Right ventricle myocardium superior (tissue), 1 donor: ENCODE measurements at regions not wholly inside any gene's neighbourhood (a gene's known extent, or its start where the extent isn't known, plus 50 kb on each side); places are given as distances from the start of the nearest gene placed in this dataset.

Source experiments
- ATAC-seq: fragments of 200-7000 bp; cut with Tn5 transposase; one replicate; pipeline ENCODE4 v1.9.1; 2020; ENCODE audit warnings: mild to moderate bottlenecking; ENCODE audit not compliant: poor library complexity
- DNase-seq: peaks from one replicate; pipeline ENCODE4 v3.0.0-alpha.2; 2020
- intact Hi-C: fragments of 100-400 bp; cut with DNase I; formaldehyde crosslinking; loops from one replicate; pipeline ENCODE4 v1.11.2; 2022
- donor health status: DM: no; HTN: yes; CAD: no; lungs with severe emphysema.

DNA sequence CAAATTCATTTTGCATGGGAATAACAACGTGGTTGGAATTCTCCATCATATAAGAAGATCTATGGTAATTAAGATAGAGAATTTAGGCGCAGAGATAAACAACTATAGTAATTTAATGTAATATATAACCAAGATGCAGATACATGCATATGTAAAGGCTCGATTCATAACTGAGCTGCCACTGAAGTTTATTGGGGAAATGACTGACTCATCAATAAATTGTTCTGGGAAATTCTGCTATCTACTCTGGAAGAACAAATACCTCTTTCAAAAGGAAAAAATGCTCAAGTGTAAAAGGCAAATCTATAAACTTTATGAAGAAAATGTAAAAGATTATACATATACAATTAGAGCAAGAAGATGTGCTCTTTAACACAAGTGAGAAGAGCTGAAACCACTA is 596.4 kb downstream of the MMUT start:
- ATAC-seq (no peak), DNase-seq (no peak)
- intact Hi-C loops = no loop called here

DNA sequence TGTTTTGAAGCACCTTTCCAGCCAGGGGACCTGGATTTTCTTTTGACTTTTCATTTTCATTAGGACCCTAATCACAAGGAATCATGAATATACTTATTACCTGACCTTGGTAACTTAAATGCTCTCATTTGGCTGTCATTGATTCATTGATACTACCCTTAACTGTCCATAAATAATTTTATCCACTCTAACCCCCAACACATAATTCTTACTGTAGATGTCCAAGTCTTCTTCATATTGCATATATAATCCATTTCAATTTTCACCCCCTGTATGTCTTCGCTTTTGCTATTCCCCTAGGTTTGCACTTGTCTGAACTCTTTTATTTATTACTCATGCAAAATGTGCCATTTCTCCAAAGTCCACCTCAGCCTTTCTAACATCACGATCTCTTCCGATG is 602.9 kb downstream of the MMUT start:
- no peak for ATAC-seq
- DNase-seq = no peak
- intact Hi-C loops = no loop called here

DNA sequence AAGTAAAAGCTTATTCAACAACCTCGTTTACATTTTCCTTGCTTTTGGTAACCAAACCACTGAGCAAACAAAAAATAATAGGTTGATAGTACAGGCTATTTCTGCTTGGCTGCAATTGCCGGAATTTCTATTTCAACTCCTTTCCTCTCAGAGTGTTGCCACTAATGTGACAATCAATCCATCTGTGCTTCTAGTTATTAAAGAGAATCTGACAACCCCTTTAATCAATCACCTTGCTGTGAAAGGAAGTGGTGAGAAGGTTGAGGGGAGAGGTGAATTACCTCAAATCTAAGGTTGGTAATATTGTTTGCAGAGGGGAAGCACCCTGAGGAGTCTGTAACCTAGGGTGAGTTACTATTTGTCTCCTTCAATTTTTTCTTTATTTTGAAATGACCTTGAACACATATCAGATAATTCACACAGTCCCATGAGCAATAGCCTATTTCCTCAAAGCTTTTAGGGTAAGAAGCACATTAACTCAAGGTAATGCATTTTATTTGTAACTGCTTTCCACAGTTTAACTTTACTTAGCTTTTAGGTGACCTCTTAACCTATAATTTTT is 603.4 kb downstream of the MMUT start:
- ATAC-seq = no peak
- intact Hi-C loops = no loop called here
- no peak for DNase-seq

DNA sequence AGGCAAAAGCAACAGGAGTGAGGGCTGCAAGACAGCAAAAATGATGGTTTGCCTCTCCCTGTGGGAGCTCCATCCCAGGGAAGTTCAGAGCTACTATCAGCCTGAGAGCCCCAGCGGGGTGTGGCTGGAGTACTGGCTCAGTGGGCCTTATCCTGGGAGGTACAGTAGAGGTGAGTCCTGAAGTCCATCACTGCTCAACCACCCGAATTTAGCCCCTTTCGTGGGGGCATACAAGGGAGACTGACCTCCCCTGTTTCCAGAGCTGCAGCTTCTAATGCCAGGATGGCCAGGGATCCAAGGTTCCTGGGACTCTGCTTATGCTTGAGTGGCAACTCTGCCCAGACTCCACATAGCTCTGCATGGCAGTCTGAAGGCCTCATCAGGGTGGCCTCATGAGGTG is 617.8 kb downstream of the MMUT start:
- intact Hi-C loops = no loop called here
- ATAC-seq (no peak), DNase-seq (no peak)

DNA sequence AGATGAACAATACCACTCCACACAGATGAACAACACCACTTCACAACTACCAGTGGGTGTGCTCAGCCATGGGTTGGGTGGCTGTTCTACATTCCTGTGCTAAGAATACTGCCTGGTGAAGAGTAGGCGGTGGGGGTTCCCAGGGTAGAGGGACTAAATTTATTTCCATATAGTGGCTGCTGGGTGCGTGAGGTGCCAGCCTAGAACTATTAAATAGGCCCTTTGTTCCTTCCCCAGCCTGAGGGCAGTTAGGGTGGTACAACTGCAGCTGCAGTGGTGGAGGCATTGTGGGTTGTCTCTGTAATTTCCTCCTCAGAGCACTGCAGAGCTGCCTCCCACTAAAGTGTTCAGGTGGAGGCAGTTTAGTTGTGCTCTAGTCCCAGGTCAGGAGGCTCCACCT is 618.4 kb downstream of the MMUT start:
- DNase-seq (no peak), ATAC-seq (no peak)
- intact Hi-C loops = no loop called here

DNA sequence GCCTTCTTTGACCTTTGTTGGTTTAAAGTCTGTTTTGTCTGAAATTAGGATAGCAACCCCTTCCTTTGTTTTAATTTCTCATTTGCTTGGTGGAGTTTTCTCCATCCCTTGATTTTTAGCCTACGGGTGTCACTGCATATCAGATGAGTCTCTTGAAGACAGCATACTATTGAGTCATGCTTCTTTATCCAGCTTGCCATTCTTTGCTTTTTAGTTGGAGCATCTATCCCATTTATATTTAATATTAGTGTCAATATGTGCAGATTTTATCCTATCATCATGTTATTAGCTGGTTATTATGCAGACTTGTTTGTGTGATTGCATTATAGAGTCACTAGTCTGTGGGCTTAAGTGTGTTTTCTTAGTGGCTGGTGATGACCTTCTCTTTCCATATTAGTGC is 622.2 kb downstream of the MMUT start:
- intact Hi-C loops = no loop called here
- DNase-seq (no peak), ATAC-seq (no peak)

DNA sequence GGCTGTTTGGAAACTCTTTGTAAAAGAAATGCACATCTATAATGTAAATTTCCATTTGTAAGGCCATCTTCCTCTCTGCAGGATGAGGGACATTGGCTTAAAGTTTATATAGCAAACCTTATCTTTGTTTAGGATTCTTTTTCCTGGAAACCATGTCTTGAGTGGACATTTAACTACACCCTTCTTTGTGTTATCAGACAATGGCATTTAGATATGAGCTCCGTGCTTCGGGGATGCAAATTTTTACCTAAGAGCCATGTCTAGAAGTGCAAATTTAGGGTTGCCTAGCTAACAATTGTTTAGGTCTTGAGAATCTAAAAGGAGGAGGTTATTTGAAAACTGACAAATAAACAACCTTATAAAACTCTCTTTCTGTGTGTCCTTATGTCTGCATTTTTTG is 623.8 kb downstream of the MMUT start:
- DNase-seq (no peak), ATAC-seq (no peak)
- intact Hi-C loops = no loop called here

DNA sequence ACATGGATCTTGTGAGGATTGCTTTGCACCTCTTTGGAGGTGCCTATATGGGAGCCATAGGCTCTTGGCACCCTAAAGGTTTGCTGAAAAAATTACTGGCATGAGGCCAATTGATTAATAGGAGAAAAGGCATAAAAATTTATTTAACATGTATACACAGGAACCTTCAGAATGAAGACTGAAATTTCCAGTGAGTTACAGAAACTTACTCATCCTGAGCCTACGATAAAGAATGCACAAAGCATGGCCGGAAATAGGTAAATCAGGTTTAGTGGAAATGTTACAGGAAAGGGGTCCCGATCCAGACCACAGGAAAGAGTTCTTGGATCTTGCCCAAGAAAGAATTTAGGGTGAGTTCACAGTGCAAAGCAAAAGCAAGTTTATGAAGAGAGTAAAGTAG is 625.3 kb downstream of the MMUT start:
- ATAC-seq = no peak
- intact Hi-C loops = no loop called here

DNA sequence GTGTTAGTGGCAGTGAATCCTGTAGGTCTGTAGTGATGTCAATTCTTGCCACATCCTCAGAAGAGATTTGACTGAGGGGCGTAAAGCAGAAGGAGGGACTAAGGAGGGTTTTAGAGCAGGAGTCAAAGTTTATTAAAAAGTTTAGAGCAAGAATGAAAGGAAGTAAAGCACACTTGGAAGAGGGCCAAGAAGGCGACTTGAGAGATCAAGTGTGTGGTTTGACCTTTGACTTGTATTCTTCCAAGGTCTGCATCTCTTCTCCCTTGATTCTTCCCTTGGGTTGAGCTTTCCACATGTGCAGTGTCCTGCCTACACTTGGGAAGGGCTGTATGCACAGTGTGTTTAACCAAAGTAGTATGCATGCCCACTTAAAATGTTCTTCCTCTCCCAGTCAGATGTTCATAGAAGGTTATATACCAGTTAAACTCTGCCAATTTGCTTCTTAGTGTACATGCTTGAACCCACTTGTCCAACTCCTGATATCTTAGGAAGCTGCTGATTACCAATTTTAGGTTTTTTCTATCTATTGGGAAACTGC is 627.6 kb downstream of the MMUT start:
- intact Hi-C loops = no loop called here
- DNase-seq = no peak
- ATAC-seq = no peak

More for the DNA sequence above, 625.3 kb downstream of the MMUT start:
- no peak for DNase-seq

DNA sequence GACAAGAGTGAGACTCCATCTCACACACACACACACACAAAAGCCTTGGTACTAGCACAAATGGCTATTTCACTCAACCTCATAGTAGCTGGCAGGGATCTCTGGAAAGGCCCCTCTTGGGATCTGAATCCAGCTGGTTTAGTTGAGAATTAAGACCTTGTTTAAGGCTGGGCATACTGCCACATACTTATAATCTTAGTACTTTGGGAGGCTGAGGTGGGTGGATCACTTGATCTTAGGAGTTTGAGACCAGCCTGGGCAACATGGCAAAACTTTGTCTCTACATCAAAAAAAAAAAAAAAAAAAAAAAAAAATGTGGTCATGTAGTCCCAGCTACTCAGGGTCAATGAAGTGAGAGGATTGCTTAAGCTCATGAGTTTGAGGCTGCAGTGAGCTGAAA is 628.3 kb downstream of the MMUT start:
- ATAC-seq (no peak), DNase-seq (no peak)
- intact Hi-C loops = no loop called here

DNA sequence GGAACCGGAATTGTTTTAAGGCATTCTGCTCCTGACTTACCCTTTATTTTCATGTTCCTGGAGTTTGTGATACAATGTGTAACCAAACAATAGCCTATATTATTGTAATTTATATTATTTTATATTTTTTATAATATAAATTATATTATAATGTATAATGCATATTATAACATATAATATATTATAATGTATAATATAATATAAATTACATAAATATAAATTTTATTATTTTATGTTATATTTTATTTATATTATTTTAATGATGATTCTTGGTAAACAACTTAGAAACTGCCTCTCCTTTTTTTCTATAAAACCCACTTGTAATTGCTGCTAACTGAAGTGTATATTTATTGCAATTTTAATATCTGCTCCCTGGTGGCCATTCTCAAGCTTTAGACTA is 629.1 kb downstream of the MMUT start:
- no peak for ATAC-seq
- DNase-seq = no peak
- intact Hi-C loops = no loop called here

DNA sequence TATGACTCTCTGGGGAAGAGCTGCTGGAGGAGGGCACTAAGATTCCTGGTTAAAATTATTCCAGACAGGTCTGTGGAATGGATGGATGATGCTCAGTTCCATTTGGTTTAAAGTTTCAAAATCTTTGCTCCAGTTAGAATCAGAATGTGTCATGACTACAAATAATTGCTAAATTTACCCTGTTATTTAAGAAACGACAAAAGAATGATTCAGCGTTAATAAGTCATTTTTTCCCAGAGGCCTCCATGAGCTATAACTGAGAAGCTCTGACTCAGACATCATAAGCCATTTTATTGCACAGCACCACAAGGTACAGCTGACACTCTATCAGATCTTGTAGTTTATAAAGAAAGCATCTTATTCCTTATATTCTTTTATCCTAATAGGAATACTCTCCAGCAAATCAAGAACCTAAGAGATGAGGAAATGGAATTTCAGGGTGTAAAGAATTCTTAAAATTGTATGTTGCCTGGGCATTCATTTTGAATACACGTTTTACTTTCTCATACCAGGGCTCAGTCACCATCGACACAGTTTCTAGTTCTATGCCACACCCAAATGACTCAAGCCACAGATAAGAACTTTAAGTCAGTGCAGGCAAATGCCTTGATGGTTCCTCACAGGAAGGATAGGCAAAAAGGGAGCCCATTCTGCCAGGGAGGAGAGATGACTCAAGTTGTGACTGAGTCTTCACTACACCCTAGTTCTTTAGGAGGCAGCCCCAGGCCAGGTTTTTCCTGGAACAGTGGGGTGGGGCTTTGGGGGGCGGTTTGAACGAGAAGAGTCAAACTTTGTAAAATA is 636.0 kb downstream of the MMUT start:
- intact Hi-C loops = no loop called here
- ATAC-seq = peak; percentile 22
- DNase-seq = no peak

DNA sequence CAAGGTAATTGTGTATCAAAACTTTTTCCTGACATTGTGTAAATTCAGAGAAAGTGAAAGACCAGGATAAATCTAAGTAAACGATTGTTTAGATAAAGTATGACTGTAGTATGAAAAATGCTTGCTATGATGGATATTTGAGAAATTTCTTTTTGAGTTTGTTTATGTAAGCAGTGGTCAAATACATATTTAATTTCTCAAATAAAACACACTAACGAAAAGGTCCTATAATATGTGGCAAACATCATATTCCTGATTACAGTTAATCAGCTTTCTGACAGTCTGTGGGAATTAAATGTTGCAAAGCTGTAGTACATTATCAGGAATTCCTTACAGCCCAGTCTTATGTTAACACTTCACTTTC is 636.9 kb downstream of the MMUT start:
- intact Hi-C loops = no loop called here
- ATAC-seq (no peak), DNase-seq (no peak)

DNA sequence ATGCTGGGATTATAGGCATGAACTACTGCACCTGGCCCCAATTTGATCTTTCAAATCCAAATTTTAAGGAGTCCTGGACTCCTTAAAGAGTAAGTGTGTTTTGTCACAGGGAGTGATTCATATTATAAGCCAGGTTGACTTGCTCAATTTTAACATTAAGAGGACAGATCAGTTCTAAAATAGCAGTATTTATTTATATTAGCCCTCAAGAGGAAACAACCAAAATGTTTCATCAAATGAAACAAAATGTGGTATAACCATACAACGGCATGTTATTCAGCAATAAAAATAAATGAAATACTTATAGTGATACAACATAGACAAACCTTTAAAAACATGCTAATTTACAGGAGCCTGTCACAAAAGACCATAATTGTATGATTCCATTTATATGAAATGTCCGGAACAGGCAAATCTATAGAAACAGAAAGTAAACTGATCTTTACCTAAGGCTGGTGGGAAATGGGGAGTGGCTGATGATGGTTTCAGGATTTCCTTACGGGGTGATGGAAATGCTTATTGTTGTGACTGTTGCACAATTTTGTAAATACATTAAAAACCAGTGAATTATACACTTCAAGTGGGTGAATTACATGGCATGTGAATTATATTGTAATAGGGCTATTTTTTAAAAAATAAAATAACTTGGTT is 637.4 kb downstream of the MMUT start:
- intact Hi-C loops = no loop called here
- no peak for ATAC-seq
- no peak for DNase-seq

DNA sequence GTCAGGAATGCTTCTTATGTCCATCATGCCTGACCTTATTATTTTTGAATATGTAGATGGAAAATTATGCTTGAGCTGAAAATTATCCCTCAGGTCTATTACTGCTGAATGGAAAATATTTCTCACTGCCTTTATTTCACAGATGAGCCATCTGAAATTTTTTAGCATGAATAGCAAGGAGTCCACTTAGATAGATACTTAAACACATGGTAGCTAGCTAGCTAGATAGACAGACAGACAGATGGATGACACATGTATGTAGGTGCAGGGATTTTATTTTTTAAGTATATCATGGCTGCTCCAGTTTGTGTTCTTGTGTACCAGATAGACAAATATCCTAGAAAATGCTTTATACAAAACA is 645.0 kb downstream of the MMUT start:
- intact Hi-C loops = no loop called here
- no peak for DNase-seq
- no peak for ATAC-seq

DNA sequence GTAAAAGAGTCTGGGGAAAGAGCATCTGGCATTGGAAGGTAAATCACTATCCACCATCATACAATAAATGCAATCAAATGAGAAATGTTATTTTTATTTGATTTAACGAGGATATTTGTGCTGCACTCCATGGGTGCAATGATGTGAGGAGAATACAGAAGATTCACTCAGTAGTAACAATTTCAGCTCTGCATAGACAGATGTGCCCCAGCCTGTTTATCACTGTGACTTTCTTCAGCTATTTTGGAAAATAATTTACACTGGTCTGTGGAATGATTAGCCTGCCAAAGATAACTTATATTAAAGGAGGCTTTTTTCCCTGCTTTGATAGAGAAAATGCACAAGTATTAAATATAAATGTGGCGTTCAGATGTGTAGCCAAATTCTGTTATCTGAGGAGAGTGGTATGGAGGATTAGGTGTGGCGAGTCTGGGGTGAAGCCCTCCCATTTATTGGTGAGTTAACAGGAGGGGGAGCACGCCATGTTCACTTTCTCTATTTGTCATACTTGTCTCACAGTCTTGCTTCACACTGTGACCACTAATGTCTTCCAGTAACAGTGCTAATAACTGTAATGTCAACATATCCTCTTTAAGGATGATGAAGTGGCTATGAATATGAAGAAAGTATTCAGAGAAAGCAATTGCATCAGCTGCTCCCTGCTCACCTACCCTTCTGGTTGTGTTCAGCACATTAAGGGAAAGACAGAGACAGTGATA is 645.6 kb downstream of the MMUT start:
- ATAC-seq (no peak), DNase-seq (no peak)
- intact Hi-C loops = no loop called here

DNA sequence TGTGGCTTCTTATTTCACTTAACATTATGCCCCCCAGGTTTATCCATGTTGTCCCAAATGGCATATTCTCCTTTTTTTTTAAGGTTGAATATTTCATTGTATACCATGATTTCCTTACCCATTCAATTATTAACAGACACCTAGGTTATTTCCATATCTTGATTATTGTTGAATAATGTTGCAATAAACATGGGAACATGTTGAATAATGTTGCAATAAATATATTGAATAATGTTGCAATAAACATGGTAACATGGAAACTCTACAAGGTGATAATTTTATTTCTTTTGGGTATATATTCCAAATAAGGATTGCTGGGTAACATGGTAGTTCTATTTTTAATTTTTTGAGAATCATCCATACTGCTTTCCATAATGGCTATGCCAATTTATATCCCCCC is 648.1 kb downstream of the MMUT start:
- no peak for ATAC-seq
- DNase-seq = no peak
- intact Hi-C loops = no loop called here

DNA sequence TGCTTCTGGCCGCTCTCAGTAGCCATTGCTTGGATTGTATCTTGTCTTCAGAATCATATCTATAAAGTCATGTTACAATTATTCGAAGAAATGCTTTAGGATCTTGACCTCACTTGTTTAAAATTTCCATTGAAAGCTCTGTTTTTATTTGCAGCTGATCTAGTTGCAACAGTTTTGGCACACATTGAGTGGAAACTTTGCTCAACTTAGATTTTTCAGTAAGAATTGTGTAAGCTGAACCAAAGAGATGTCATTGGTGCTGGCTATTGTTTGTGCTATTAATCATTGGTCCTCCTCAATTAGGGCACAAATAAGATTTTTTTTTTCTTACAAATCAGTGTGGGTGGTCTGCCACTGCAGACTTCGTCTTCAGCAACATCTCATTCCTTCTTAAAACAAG is 649.2 kb downstream of the MMUT start:
- no peak for DNase-seq
- no peak for ATAC-seq
- intact Hi-C loops = no loop called here

DNA sequence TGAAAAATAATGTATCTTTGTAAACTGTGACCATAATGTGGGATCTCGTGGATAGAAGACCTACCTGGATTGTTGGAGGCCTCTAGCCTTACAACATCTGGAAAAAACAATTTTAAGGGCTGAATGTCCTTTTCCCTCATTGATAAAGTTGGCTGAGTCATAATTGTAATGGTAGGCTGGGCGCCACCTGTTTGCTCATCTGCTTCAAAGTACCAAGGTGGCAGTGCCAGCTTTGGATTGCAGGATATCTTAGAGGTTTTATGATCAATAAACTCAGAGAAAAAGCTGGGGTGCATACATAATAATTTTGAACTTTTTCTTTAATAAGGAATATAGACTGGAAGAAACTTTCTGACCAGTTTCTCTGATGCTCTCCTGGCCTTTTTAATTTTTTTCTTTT is 653.4 kb downstream of the MMUT start:
- ATAC-seq = no peak
- no peak for DNase-seq
- intact Hi-C loops = no loop called here

DNA sequence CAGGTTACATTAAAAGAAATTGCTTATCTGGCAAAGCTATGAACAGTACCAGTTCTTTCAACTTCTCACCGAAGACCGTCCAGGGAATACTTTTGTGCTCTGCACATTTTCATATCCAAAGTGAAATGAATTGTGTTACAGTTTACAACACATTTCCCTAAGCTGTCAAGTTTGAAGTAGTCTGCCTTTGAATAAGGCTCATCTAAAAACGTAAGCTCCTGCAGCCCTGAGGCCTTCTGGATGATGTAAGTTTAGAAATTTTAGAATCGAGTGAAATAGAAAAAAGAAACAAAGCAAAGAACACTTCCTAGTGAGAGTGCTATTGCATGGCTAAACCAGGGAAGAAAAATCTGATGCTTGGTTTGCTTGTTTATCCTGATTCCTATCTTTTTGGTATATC is 653.8 kb downstream of the MMUT start:
- intact Hi-C loops = no loop called here
- ATAC-seq = no peak
- no peak for DNase-seq
